BJ (cell line): ENCODE measurements at regions not wholly inside any gene's neighbourhood (a gene's known extent, or its start where the extent isn't known, plus 50 kb on each side); places are given as distances from the start of the nearest gene placed in this dataset.
"Not testable (repeated sequence)": the region's sequence is repeated elsewhere in the genome, so short reads cannot be mapped to it uniquely, and the experiment has no call there.

Experiments
- CTCF ChIA-PET: fragments of 350-600 bp; formaldehyde crosslinking; extraction: SDS; loops from one replicate; lab custom pipeline; 2021; ENCODE audit warnings: antibody characterized with exemption, inconsistent platforms; lab: Yijun Ruan, JAX
- POLR2A ChIA-PET: fragments of 300-600 bp; sonication (Branson Sonifier 250); formaldehyde crosslinking; extraction: SDS; loops from one replicate; lab custom pipeline; 2021; ENCODE audit warnings: antibody characterized with exemption; lab: Charles Lee
- DNase-seq: peaks from one replicate; pipeline ENCODE4 v3.0.0-alpha.2; 2011; ENCODE audit warnings: low read depth
- H3K27me3 ChIP-seq: 2 replicates; pipeline ENCODE4 v1.6.0; 2011; ENCODE audit warnings: low read length; ENCODE audit not compliant: control insufficient read depth, insufficient read depth
- H3K36me3 ChIP-seq: 2 replicates; pipeline ENCODE4 v1.5.1; 2011; ENCODE audit warnings: low read length; ENCODE audit not compliant: control insufficient read depth, insufficient read depth
- H3K4me3 ChIP-seq: 2 replicates; pipeline ENCODE4 v1.5.1; 2011; ENCODE audit warnings: low read depth, mild to moderate bottlenecking, control low read depth, low read length
- CTCF ChIP-seq: IDR thresholded peaks from 2 replicates; pipeline ENCODE4 v1.5.1; 2011; ENCODE audit warnings: low read depth, mild to moderate bottlenecking, control low read depth, inconsistent platforms, low read length, moderate library complexity; ENCODE audit not compliant: insufficient read depth

- Histone ChIP-seq H3K36me3 (peaks cover 1% of the 10 kb centered on the region; the same call in 1 of the 2 replicates), H3K27me3 (no peaks in the 10 kb centered on the region), H3K4me3 (no peak overlapping the region)
- no peak for TF ChIP-seq CTCF
- DNase-seq = no peak
- ChIA-PET CTCF (no interaction called here), POLR2A (no interaction called here)
These were observed 433.2 kb upstream of the RASGRP1 start for GRCh38 chr15:38997841-38998240.

GRCh38 chr15:39000008-39000734 lies 435.6 kb upstream of the RASGRP1 start:
- Histone ChIP-seq H3K27me3 (no peaks in the 10 kb centered on the region), H3K36me3 (peaks cover 1% of the 10 kb centered on the region; the same call in 1 of the 2 replicates), H3K4me3 (no peak overlapping the region)
- no peak for TF ChIP-seq CTCF
- DNase-seq = no peak
- CTCF ChIA-PET = interaction anchor here (1.1 kb wide), 1 partner anchor 64 kb away, joined by 3 read pairs; no protein-coding TSS in a partner anchor
- POLR2A ChIA-PET = no interaction called here

- no peak for DNase-seq
- CTCF ChIA-PET = no interaction called here
- no peaks in the 10 kb centered on the region for H3K27me3 ChIP-seq
- no peak overlapping the region for H3K4me3 ChIP-seq
- POLR2A ChIA-PET = no interaction called here
- no peaks in the 10 kb centered on the region; the same call in none of the 2 replicates for H3K36me3 ChIP-seq
- no peak for TF ChIP-seq CTCF
These were observed 445.1 kb upstream of the RASGRP1 start for GRCh38 chr15:39009740-39010139.

GRCh38 chr15:39011066-39011465 lies 446.5 kb upstream of the RASGRP1 start:
- CTCF ChIA-PET, H3K4me3 ChIP-seq, POLR2A ChIA-PET, DNase-seq, H3K36me3 ChIP-seq, H3K27me3 ChIP-seq: not testable (repeated sequence)

GRCh38 chr15:39013262-39013661 lies 448.6 kb upstream of the RASGRP1 start:
- Histone ChIP-seq H3K36me3 (no peaks in the 10 kb centered on the region; the same call in none of the 2 replicates), H3K27me3 (no peaks in the 10 kb centered on the region), H3K4me3 (no peak overlapping the region)
- ChIA-PET POLR2A (no interaction called here), CTCF (no interaction called here)
- TF ChIP-seq CTCF = no peak
- no peak for DNase-seq

GRCh38 chr15:39014682-39015081 lies 450.1 kb upstream of the RASGRP1 start:
- CTCF ChIA-PET = no interaction called here

More at GRCh38 chr15:39014682-39015081, 450.1 kb upstream of the RASGRP1 start:
- H3K27me3 ChIP-seq = no peaks in the 10 kb centered on the region
- no peak for TF ChIP-seq CTCF
- POLR2A ChIA-PET = no interaction called here
- H3K36me3 ChIP-seq = no peaks in the 10 kb centered on the region; the same call in none of the 2 replicates
- H3K4me3 ChIP-seq = no peak overlapping the region
- DNase-seq = no peak
